Vagina (tissue), 2 donors: ENCODE measurements at regions not wholly inside any gene's neighbourhood (a gene's known extent, or its start where the extent isn't known, plus 50 kb on each side); places are given as distances from the start of the nearest gene placed in this dataset.

Experiments
- DNase-seq, 2 donors: peaks; one replicate each; pipeline ENCODE4 v3.0.0-alpha.2; 2017; ENCODE audit errors: extremely low spot score in 2 of 2
- H3K27ac ChIP-seq: fragments of 200-600 bp; sonication (generic); one replicate; pipeline ENCODE4 v1.5.1; 2019
- H3K27me3 ChIP-seq: fragments of 200-600 bp; sonication (generic); one replicate; pipeline ENCODE4 v1.5.1; 2019
- H3K36me3 ChIP-seq, 2 donors: fragments of 200-600 bp; sonication (generic); one replicate each; pipeline ENCODE4 v1.5.1; 2017 to 2019
- H3K4me1 ChIP-seq: fragments of 200-600 bp; sonication (generic); one replicate; pipeline ENCODE4 v1.5.1; 2019
- H3K4me3 ChIP-seq, 2 donors: fragments of 200-600 bp; sonication (generic); 1 replicate in 1 of 2; 2 replicates in 1 of 2; pipeline ENCODE4 v1.5.1; 2016 to 2019
- H3K9me3 ChIP-seq: fragments of 200-600 bp; sonication (generic); one replicate; pipeline ENCODE4 v1.5.1; 2019
- POLR2A ChIP-seq, 2 donors: fragments of 450-650 bp; IDR thresholded peaks; one replicate each; pipeline ENCODE4 v1.6.1; 2017; ENCODE audit warnings: antibody characterized with exemption in 2 of 2, mild to moderate bottlenecking in 2 of 2, moderate library complexity in 2 of 2
- POLR2AphosphoS5 ChIP-seq, 2 donors: sonication (generic); formaldehyde crosslinking; IDR thresholded peaks; one replicate each; pipeline ENCODE4 v1.9.0; 2017; ENCODE audit warnings: antibody characterized with exemption in 2 of 2, mild to moderate bottlenecking in 2 of 2, low read depth in 1 of 2; ENCODE audit not compliant: insufficient read depth in 1 of 2
- intact Hi-C: fragments of 100-400 bp; cut with DNase I; formaldehyde crosslinking; loops from one replicate; pipeline ENCODE4 v1.15.1; 2023
- TF ChIP-seq, protein P1 (sequence below), 3 experiments: fragments of 450-650 bp in 2 of 3; fragments of 200-600 bp in 1 of 3; sonication (generic) in 1 of 3; IDR thresholded peaks; one replicate each; pipeline ENCODE4 v1.5.1; 2017 to 2019; ENCODE audit warnings: antibody characterized with exemption in 3 of 3, mild to moderate bottlenecking in 2 of 3, moderate library complexity in 2 of 3

GRCh38 chrX:5752831-5753230, 475.8 kb downstream of the NLGN4X start:
- no peak overlapping the region for H3K27ac ChIP-seq
- H3K4me1 ChIP-seq = no peaks in the 10 kb centered on the region
- no peaks in the 10 kb centered on the region for H3K9me3 ChIP-seq
- TF ChIP-seq POLR2A (IDR thresholded peaks at IDR 0.05) = no peak
- TF ChIP-seq, protein P1, sequence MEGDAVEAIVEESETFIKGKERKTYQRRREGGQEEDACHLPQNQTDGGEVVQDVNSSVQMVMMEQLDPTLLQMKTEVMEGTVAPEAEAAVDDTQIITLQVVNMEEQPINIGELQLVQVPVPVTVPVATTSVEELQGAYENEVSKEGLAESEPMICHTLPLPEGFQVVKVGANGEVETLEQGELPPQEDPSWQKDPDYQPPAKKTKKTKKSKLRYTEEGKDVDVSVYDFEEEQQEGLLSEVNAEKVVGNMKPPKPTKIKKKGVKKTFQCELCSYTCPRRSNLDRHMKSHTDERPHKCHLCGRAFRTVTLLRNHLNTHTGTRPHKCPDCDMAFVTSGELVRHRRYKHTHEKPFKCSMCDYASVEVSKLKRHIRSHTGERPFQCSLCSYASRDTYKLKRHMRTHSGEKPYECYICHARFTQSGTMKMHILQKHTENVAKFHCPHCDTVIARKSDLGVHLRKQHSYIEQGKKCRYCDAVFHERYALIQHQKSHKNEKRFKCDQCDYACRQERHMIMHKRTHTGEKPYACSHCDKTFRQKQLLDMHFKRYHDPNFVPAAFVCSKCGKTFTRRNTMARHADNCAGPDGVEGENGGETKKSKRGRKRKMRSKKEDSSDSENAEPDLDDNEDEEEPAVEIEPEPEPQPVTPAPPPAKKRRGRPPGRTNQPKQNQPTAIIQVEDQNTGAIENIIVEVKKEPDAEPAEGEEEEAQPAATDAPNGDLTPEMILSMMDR (IDR thresholded peaks at IDR 0.05) = no peak
- DNase-seq = no peak
- no peak overlapping the region for H3K4me3 ChIP-seq
- intact Hi-C loops = no loop called here
- no peaks in the 10 kb centered on the region for H3K36me3 ChIP-seq
- no peaks in the 10 kb centered on the region for H3K27me3 ChIP-seq

DNA sequence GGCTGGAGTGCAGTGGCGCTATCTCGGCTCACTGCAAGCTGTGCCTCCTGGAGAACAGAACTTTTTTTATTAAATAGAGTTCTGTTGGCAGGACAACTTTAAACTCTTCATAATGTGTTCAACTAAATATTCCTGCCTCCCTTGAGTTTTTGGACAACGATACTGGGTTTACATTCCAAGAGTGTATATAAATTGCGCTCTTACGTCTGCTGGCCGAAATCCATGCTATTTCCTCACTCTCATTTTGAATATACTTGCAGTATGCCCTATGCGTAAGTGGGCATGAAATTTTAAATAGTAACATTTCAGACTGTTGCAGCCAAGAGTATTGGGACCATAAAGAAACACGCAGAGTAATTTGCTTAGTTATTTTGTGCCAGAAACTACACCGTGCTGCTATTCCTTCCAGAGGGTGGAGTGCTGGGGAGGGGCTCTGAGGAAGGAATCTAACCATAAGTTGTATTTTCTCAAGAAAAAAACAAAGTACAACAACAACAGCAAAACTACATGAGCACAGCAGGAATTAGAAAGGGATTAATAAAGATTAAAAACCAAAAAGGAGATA, 480.0 kb downstream of the NLGN4X start:
- Histone ChIP-seq H3K27me3 (no peaks in the 10 kb centered on the region), H3K36me3 (no peaks in the 10 kb centered on the region), H3K4me1 (no peaks in the 10 kb centered on the region), H3K4me3 (no peak overlapping the region), H3K27ac (no peak overlapping the region), H3K9me3 (no peaks in the 10 kb centered on the region)
- no peak for DNase-seq
- intact Hi-C loops = no loop called here
- TF ChIP-seq, protein P1 (IDR thresholded peaks at IDR 0.05) = no peak

- no peak for DNase-seq
- H3K36me3 ChIP-seq = no peaks in the 10 kb centered on the region
- no peaks in the 10 kb centered on the region for H3K27me3 ChIP-seq
- no peak overlapping the region for H3K4me3 ChIP-seq
- intact Hi-C loops = no loop called here
- TF ChIP-seq POLR2AphosphoS5 (IDR thresholded peaks at IDR 0.05; ENCODE audit: insufficient read depth in 1 of 2, low read depth in 1 of 2) (no peak), POLR2A (IDR thresholded peaks at IDR 0.05) (no peak)
- TF ChIP-seq, protein P1 (IDR thresholded peaks at IDR 0.05) = no peak
- H3K27ac ChIP-seq = no peak overlapping the region
- H3K4me1 ChIP-seq = no peaks in the 10 kb centered on the region
- no peaks in the 10 kb centered on the region for H3K9me3 ChIP-seq
Observed at GRCh38 chrX:5746231-5746630, 482.4 kb downstream of the NLGN4X start.

- Histone ChIP-seq H3K27ac (no peak overlapping the region), H3K36me3 (no peaks in the 10 kb centered on the region), H3K4me3 (no peak overlapping the region), H3K9me3 (no peaks in the 10 kb centered on the region), H3K4me1 (no peaks in the 10 kb centered on the region), H3K27me3 (no peaks in the 10 kb centered on the region)
- DNase-seq = no peak
- intact Hi-C loops = no loop called here
- TF ChIP-seq POLR2AphosphoS5 (IDR thresholded peaks at IDR 0.05; ENCODE audit: insufficient read depth in 1 of 2, low read depth in 1 of 2) (no peak), POLR2A (IDR thresholded peaks at IDR 0.05) (no peak)
- TF ChIP-seq, protein P1 (IDR thresholded peaks at IDR 0.05) = no peak
Observed at GRCh38 chrX:5733501-5733900, 495.2 kb downstream of the NLGN4X start.

- intact Hi-C loops = no loop called here
- Histone ChIP-seq H3K4me1 (no peaks in the 10 kb centered on the region), H3K4me3 (no peak overlapping the region), H3K27me3 (no peaks in the 10 kb centered on the region), H3K27ac (no peak overlapping the region), H3K9me3 (no peaks in the 10 kb centered on the region), H3K36me3 (no peaks in the 10 kb centered on the region)
- no peak for TF ChIP-seq POLR2AphosphoS5 (IDR thresholded peaks at IDR 0.05; ENCODE audit: insufficient read depth in 1 of 2, low read depth in 1 of 2)
- TF ChIP-seq, protein P1 (IDR thresholded peaks at IDR 0.05) = no peak
- TF ChIP-seq POLR2A (IDR thresholded peaks at IDR 0.05) = no peak
- no peak for DNase-seq
Observed at GRCh38 chrX:5730556-5730955, 498.1 kb downstream of the NLGN4X start.
